ENCODE measurements at regions not wholly inside any gene's neighbourhood (a gene's known extent, or its start where the extent isn't known, plus 50 kb on each side); places are given as distances from the start of the nearest gene placed in this dataset.
A peak's percentile ranks its signal among the peaks of the same experiment; 100 is the strongest.

DNA sequence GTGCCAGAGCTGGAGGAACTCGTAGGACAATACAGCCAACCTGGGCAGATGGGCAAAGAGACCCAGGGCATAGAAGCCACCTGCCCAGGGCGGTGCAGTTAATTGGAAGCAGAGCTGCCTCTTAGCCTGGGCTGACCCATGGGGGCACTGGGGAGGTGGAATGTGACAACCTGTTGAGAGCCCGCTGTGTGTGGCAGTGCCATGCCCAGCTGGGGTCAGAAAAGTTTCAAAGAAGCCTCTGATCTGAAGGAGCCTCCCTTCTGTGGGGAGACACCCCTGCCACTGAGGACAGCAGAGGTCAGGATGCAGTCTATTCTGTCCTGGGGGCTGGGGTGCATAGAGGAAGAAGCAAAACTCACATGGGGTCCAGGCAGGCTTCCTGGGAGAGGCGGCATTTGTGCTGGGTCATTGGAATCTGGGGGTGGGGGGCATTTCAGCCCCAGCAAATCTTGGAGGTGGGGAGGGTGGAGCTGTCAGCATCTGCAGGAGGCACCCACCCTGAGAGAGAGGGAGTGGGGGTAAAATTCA is 176.1 kb upstream of the CIBAR2 start:
- 95 to 100% methylated on average over 4 of the region's 4 CpGs for WGBS, 2 donors
- peaks cover 37% of the 10 kb centered on the region for H3K4me1 ChIP-seq
- no peak for TF ChIP-seq POLR2A (IDR thresholded peaks at IDR 0.05)
- TF ChIP-seq CTCF (IDR thresholded peaks at IDR 0.05) = no peak

GRCh38 chr16:85288869-85289660 is 176.8 kb upstream of the CIBAR2 start:
- intact Hi-C loops (cut with DNase I; ENCODE audit: low total_unique reads) = no loop called here
- TF ChIP-seq CTCF (IDR thresholded peaks at IDR 0.05) (no peak), POLR2A (IDR thresholded peaks at IDR 0.05) (no peak)
- no peak overlapping the region for H3K27ac ChIP-seq
- no peak for DNase-seq
- no peaks in the 10 kb centered on the region for H3K9me3 ChIP-seq
- H3K27me3 ChIP-seq = no peaks in the 10 kb centered on the region
- H3K4me3 ChIP-seq = no peak overlapping the region
- peaks cover 40% of the 10 kb centered on the region for H3K4me1 ChIP-seq
- no peaks in the 10 kb centered on the region for H3K36me3 ChIP-seq (ENCODE audit: low read depth, missing control alignments)
- WGBS, 2 donors = 89 to 91% methylated on average over 11 of the region's 11 CpGs

More for the DNA sequence above, 176.1 kb upstream of the CIBAR2 start:
- no peak overlapping the region for H3K27ac ChIP-seq
- intact Hi-C loops (cut with DNase I; ENCODE audit: low total_unique reads) = no loop called here
- H3K4me3 ChIP-seq = no peak overlapping the region
- H3K36me3 ChIP-seq (ENCODE audit: low read depth, missing control alignments) = no peaks in the 10 kb centered on the region
- DNase-seq = no peak
- no peaks in the 10 kb centered on the region for H3K9me3 ChIP-seq
- H3K27me3 ChIP-seq = no peaks in the 10 kb centered on the region

DNA sequence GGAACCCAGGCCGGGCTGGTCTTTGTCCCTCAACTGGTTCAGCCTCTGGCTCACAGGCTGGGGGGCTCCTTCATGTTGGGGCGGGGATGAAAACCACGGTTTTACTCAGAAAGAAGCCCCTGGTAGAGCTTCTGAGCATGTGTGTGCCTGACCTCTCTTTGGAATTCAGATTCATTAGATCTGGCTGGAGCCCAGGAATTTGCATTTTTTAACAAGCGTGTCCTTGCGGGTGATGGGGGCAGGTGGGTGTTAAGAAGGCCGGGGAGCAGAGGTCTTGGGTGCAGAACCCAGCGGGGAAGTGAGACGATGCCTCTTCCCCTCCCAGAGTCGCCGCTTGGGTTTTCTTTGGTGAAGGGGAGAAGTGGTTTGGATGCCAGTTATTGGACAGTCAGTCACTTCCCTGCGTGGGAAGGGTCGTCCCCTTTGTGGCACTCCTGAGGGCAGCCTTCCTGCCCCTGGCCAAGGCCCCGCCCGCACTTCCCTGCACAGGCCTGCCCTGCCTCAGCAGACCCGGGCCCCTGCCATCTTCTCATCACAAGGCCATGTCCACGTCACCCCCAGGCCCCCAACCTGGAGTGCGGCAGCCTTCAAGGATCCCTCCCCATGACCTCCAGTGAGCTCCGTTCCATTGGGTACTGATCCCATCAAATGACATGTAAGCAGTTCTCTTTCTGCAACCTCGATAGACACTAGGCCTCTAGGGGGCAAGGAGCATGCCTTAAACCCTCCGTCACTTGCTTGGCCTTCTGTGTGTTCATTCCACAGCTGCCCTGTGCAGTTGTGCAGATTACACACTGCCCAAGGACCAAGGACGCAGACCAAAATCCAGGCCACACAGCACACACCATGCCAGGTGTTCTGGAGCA is 177.7 kb upstream of the CIBAR2 start:
- Histone ChIP-seq H3K4me3 (no peak overlapping the region), H3K27ac (no peak overlapping the region), H3K9me3 (no peaks in the 10 kb centered on the region), H3K27me3 (no peaks in the 10 kb centered on the region), H3K36me3 (ENCODE audit: low read depth, missing control alignments) (no peaks in the 10 kb centered on the region), H3K4me1 (peaks cover 41% of the 10 kb centered on the region)
- intact Hi-C loops (cut with DNase I; ENCODE audit: low total_unique reads) = no loop called here
- WGBS, 2 donors = 84 to 89% methylated on average over 16 to 21 of the region's 21 CpGs
- TF ChIP-seq POLR2A (IDR thresholded peaks at IDR 0.05) (no peak), CTCF (IDR thresholded peaks at IDR 0.05) (no peak)
- DNase-seq = no peak

- intact Hi-C loops (cut with DNase I; ENCODE audit: low total_unique reads) = no loop called here
- 54 to 60% methylated on average over 11 to 12 of the region's 12 CpGs for WGBS, 2 donors
- no peak overlapping the region for H3K4me3 ChIP-seq
- H3K4me1 ChIP-seq = peaks cover 38% of the 10 kb centered on the region
- H3K9me3 ChIP-seq = no peaks in the 10 kb centered on the region
- no peaks in the 10 kb centered on the region for H3K27me3 ChIP-seq
- H3K27ac ChIP-seq = peak overlapping the region in 1 of 2 donors; percentile 76
- TF ChIP-seq CTCF (IDR thresholded peaks at IDR 0.05) = no peak
- no peaks in the 10 kb centered on the region for H3K36me3 ChIP-seq (ENCODE audit: low read depth, missing control alignments)
- DNase-seq = no peak
Measured at GRCh38 chr16:85290626-85291301, 178.5 kb upstream of the CIBAR2 start.
